ENCODE measurements at regions not wholly inside any gene's neighbourhood (a gene's known extent, or its start where the extent isn't known, plus 50 kb on each side); places are given as distances from the start of the nearest gene placed in this dataset.

DNA sequence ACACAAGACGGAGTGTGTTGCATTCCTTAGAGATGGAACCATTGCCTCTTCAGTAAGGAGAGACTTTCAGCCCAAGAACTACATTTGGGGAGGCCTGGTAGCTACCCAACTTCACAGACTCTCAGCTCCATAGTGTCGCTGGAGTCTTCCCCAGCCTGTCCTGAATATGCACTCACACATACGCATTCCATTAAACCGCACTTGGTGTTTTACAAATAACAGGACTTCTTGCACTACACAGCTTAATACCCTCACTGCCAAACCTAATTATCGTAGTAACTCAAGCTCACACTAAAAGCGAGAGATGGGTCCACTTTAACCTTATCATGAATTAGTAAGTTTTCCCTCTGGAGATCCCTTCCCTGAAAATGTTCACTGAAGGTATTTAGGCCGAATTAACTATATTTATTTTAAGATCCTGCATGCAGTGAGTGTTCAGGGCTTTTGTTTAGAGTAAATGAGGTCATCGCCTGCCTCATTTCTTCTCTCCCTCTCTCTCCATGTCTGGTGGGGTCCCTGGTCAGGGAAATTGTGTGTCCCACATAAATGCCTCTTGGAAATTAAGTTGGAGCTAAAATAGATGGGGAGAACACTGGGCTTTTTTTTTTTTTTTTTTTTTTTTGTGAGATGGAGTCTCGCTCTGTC is 171.9 kb downstream of the FAM43A start:
- ChIA-PET CTCF (no interaction called here), POLR2A (no interaction called here)
- Mint-ChIP-seq H3K4me1 (peaks cover 6% of the 10 kb centered on the region), H3K4me3 (no peak overlapping the region), H3K27ac (no peak overlapping the region), H3K9me3 (ENCODE audit: insufficient read depth) (no peaks in the 10 kb centered on the region), H3K27me3 (no peaks in the 10 kb centered on the region)
- H3K27ac ChIP-seq (ENCODE audit: low read length in 2 of 2): no peak overlapping the region
- 96% methylated on average over 7 of the region's 9 CpGs for WGBS (ENCODE audit: insufficient coverage)
- no peak overlapping the region for H2AFZ ChIP-seq (ENCODE audit: insufficient read depth, low read depth, low read length, poor library complexity, severe bottlenecking)
- intact Hi-C loops (cut with micrococcal nuclease): no loop called here
- no peaks in the 10 kb centered on the region for H3K27me3 ChIP-seq (replicated peaks in 1 of 4; ENCODE audit: control extremely low read depth in 1 of 4, control insufficient read depth in 3 of 4, insufficient read depth in 4 of 4, low read length in 3 of 4)
- no peaks in the 10 kb centered on the region for H3K79me2 ChIP-seq (ENCODE audit: control insufficient read depth, insufficient read depth, low read length)
- DNase-seq: no peak
- no peak for TF ChIP-seq EZH2 (IDR thresholded peaks at IDR 0.05; ENCODE audit: borderline replicate concordance, insufficient read depth, low read depth, low read length, poor library complexity, severe bottlenecking)
- TF ChIP-seq CTCF (IDR thresholded peaks at IDR 0.05): no peak
- no peak overlapping the region for H3K9ac ChIP-seq (ENCODE audit: low read length)
- peaks cover 0 to 6% of the 10 kb centered on the region in 2 donors for H3K4me1 ChIP-seq (ENCODE audit: control insufficient read depth in 2 of 2, insufficient read depth in 2 of 2, low read length in 2 of 2)
- H3K4me3 ChIP-seq (ENCODE audit: control extremely low read depth in 1 of 5, extremely low read depth in 1 of 5, insufficient read depth in 1 of 5, low read depth in 2 of 5, low read length in 4 of 5): no peak overlapping the region
- ATAC-seq (ENCODE audit: low read depth): no peak
- peaks cover 0 to 5% (median 0%) of the 10 kb centered on the region in 3 donors for H3K9me3 ChIP-seq (ENCODE audit: control extremely low read depth in 1 of 3, control insufficient read depth in 2 of 3, insufficient read depth in 1 of 3, low read length in 2 of 3)
- H3K4me2 ChIP-seq (replicated peaks; ENCODE audit: low read depth, low read length, poor library complexity, severe bottlenecking): no peak overlapping the region
- H4K20me1 ChIP-seq (ENCODE audit: control insufficient read depth, insufficient read depth, low read length, poor library complexity, severe bottlenecking): no peaks in the 10 kb centered on the region
- H3K36me3 ChIP-seq (replicated peaks in 1 of 2; ENCODE audit: control extremely low read depth in 1 of 2, control insufficient read depth in 1 of 2, extremely low read depth in 1 of 2, insufficient read depth in 2 of 2, low read length in 1 of 2): no peaks in the 10 kb centered on the region

DNA sequence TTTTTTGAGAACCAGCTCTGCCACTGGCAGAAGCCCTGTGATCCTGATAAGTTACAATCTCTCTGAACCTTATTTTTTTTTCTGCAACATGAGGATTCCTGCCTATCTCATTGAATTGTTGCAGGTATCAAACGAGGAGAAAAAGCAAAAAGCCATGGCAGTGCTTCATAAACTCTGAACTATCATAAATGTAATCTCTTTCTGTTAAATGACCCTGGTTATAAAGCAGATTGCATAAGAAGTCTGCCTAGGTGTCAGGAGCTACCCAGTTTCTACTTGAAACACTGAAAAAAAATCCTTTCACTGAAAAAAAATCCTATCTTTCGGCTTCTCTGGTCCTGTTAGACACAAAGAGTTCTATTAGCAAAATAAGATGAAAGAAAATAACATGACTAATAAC is 172.7 kb downstream of the FAM43A start:
- Mint-ChIP-seq H3K9me3 (ENCODE audit: insufficient read depth) (no peaks in the 10 kb centered on the region), H3K4me1 (peaks cover 6% of the 10 kb centered on the region), H3K27me3 (no peaks in the 10 kb centered on the region), H3K4me3 (no peak overlapping the region), H3K27ac (no peak overlapping the region)
- whole genome bisulfite sequencing (ENCODE audit: insufficient coverage): 83% methylated on average over 1 of the region's 2 CpGs
- Histone ChIP-seq H3K4me2 (replicated peaks; ENCODE audit: low read depth, low read length, poor library complexity, severe bottlenecking) (no peak overlapping the region), H3K27ac (ENCODE audit: low read length in 2 of 2) (no peak overlapping the region), H3K9ac (ENCODE audit: low read length) (no peak overlapping the region), H2AFZ (ENCODE audit: insufficient read depth, low read depth, low read length, poor library complexity, severe bottlenecking) (no peak overlapping the region), H3K36me3 (replicated peaks in 1 of 2; ENCODE audit: control extremely low read depth in 1 of 2, control insufficient read depth in 1 of 2, extremely low read depth in 1 of 2, insufficient read depth in 2 of 2, low read length in 1 of 2) (no peaks in the 10 kb centered on the region), H3K27me3 (replicated peaks in 1 of 4; ENCODE audit: control extremely low read depth in 1 of 4, control insufficient read depth in 3 of 4, insufficient read depth in 4 of 4, low read length in 3 of 4) (no peaks in the 10 kb centered on the region), H3K79me2 (ENCODE audit: control insufficient read depth, insufficient read depth, low read length) (no peaks in the 10 kb centered on the region), H3K9me3 (ENCODE audit: control extremely low read depth in 1 of 3, control insufficient read depth in 2 of 3, insufficient read depth in 1 of 3, low read length in 2 of 3) (peaks cover 0 to 5% (median 0%) of the 10 kb centered on the region in 3 donors), H3K4me1 (ENCODE audit: control insufficient read depth in 2 of 2, insufficient read depth in 2 of 2, low read length in 2 of 2) (peaks cover 0 to 6% of the 10 kb centered on the region in 2 donors), H4K20me1 (ENCODE audit: control insufficient read depth, insufficient read depth, low read length, poor library complexity, severe bottlenecking) (no peaks in the 10 kb centered on the region), H3K4me3 (ENCODE audit: control extremely low read depth in 1 of 5, extremely low read depth in 1 of 5, insufficient read depth in 1 of 5, low read depth in 2 of 5, low read length in 4 of 5) (no peak overlapping the region)
- ATAC-seq (ENCODE audit: low read depth) (no peak), DNase-seq (no peak)
- ChIA-PET POLR2A (no interaction called here), CTCF (no interaction called here)
- TF ChIP-seq CTCF (IDR thresholded peaks at IDR 0.05) (no peak), EZH2 (IDR thresholded peaks at IDR 0.05; ENCODE audit: borderline replicate concordance, insufficient read depth, low read depth, low read length, poor library complexity, severe bottlenecking) (no peak)
- intact Hi-C loops (cut with micrococcal nuclease): no loop called here

Data from B cell (primary cell).